ENCODE measurements at regions not wholly inside any gene's neighbourhood (a gene's known extent, or its start where the extent isn't known, plus 50 kb on each side); places are given as distances from the start of the nearest gene placed in this dataset.

DNA sequence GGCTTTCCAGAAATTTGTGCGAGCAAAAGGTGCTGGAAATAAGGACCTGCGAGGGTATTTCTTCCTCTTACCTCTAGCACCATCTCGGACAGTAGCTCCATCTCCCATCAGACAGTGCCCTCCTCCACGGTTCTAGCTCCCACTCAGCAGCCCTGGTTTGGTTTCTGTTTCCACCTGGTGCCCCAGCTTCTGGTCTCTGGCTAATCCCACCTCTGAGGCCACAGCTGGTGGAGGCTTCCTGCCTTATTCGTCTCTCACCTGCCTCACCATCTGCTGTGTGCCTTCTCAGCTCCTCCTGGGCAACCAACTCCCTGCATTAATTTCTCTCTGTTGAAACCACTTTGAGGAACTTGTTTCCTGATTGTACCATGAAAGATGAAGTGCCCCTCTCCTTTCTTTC lies 162.4 kb upstream of the CDYL start:
- DNase-seq, result no peak

DNA sequence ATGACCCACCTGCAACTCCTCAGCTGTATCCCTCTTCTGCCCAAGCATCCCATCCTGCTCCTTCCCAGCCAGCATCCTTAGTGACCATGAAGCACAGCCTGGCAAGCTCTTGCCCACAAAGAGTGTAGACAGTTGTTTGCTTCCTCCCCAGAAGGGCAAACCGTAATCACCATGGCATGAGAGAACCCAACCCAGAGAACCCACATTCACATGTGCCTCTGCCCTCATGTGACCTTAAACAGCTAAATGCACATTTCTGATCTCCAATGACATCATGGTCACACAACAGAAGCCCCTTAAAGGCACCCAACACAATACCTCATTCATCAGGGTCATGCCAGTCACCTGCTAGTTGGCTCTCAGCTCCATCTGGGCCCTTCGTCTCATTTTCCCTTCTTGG lies 162.8 kb upstream of the CDYL start:
- no peak for DNase-seq

GRCh38 chr6:4612636-4613171 lies 163.5 kb upstream of the CDYL start:
- DNase-seq, result no peak

GRCh38 chr6:4611429-4612129 lies 164.6 kb upstream of the CDYL start:
- no peak for DNase-seq

GRCh38 chr6:4610256-4610655 lies 165.9 kb upstream of the CDYL start:
- DNase-seq, result no peak

- no peak for DNase-seq
Measured at GRCh38 chr6:4608361-4609115, 167.7 kb upstream of the CDYL start.

DNA sequence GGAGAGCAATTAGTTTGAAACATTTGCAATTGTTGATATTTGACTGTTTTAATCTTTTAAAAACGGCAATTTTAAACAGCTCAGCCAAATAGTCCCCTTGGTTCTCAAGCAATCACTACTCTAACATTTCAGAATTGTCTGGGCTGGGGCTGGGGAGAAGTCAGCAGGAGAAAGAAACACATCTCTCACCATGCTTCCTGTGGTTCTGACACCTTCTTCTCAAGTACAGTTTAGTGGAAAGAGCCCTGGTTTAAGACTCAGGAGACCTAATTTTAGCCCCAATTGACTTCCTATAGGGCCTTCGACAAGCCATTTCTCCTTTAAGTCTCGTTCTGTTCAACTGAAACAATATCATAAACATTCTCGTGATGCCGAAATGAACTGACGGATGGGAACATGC lies 168.4 kb upstream of the CDYL start:
- DNase-seq, result peak; percentile 29

GRCh38 chr6:4606821-4607704 lies 169.1 kb upstream of the CDYL start:
- no peak for DNase-seq

DNA sequence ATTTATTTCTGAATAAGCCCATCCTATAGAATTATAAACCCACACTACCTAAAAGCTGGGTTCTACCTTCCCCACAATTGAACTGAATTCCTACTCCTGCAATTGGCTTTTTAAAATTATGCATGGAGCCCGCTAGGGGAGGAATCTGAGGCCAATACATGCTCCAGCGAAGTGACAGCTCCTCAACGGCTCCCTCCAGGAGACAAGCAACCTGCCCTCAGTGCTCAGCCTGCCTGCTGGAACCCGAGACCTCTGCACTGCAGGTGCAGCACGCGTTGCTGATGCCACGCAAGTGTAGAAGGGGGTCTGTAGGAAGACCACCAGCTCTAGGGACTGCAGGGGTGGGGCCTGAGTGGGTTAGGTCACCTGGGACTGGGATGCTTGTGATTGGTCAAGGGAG lies 170.2 kb upstream of the CDYL start:
- DNase-seq, result no peak

- no peak for DNase-seq
Measured at GRCh38 chr6:4603856-4604369, 172.3 kb upstream of the CDYL start.

DNA sequence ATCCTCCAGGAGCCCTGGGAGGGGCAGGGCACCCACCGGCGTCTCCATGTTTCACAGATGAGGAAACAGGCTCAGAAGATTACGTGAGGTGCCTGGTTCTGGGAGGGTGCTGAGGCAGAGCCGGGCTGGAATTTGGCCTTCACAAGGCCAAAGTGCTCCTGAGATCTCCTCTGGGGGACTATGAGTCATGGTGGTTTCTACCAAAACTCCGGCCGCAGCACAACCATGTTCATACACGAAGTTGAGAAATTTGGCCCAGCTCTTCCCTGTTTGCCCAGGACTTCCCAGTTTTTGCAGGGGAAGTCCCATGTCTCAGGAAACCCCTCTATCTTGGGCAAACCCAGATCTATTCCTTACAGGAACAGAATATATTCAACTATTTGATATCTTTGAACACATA lies 172.9 kb upstream of the CDYL start:
- no peak for DNase-seq

GRCh38 chr6:4599924-4600323 lies 176.3 kb upstream of the CDYL start:
- no peak for DNase-seq

DNA sequence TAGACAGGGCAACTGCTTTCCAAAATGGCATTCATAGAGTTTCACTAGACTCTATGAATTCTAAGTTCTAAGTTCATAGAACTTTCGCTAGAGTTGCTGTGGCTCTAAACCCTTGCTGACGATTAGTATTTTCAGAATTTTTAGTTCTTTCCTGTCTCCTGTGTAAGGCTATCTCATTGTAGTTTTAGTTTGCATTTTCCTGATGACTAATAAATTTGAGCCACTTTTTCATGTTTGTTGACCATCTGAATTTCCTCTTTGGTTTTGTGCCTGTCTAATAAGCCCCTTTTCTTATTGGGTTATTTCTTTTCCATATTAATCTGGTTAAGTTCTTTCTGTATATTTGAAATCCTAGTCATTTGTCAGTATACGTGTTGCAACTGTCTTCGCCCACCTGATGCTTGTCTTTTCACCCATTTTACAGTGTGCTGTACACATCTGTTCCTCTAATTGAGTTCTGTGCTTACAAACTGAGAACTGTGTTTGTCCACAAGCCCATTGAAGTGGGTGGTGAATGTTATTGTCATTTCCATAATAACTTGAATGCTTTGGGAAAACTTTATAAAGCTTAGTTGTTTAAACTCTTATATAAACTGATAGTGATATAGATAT lies 177.7 kb upstream of the CDYL start:
- DNase-seq, result no peak

DNA sequence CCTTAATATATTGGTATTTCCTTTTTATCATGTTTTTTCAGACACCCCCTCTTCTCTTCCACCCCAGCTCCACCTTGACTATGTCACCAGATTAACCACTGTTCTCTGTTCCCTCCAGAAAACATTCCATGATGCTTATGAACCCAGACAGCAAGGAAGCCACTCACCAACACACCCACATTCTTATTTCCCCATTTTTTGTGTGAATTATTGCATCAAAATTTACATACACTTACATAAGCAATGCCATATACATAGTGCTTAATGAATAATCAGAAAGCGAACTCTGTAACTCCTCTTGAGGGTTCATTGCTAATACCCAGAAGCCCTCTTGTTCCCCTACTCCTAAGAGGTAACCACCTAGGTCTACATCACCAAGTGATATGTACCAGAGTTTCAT lies 182.3 kb upstream of the CDYL start:
- no peak for DNase-seq

GRCh38 chr6:4592026-4592425 lies 184.2 kb upstream of the CDYL start:
- no peak for DNase-seq

DNA sequence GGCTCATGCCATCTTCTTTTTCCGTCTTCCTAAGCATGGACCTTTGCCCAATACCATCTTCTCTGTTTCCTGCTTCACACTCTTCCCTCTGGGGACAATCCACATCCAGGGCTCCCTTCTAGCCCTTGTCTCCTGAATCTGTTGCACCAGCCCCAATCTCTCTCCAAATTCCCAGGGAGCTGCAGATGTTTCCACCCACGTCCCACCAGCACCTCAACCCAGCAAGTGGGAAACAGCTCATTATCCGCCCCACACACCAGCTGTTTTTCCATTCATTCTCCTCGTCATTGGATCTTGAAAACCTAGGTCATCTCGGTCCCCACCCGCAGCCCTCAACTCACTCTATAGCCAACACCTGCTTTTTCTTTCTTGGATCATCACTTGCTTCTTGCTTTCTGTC lies 185.0 kb upstream of the CDYL start:
- no peak for DNase-seq

DNA sequence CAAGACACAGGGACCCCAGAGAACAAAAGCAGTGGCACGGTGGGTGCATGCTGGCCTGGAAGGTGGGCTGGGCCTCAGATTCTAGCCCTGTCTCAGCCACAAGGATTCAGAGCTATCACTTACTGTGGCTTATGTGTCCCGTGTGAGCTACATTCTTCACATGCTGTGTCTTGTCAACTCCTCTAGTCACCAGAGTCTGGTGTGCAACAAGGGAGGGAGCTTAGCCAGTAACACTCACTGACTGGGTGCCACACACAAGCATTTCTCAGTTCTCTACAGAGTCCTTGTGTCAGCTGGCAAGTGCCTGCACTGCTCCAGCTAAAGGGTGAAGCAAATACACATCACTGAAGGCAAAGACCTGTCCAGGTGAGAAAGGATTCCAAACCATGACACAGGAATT lies 186.9 kb upstream of the CDYL start:
- no peak for DNase-seq

DNA sequence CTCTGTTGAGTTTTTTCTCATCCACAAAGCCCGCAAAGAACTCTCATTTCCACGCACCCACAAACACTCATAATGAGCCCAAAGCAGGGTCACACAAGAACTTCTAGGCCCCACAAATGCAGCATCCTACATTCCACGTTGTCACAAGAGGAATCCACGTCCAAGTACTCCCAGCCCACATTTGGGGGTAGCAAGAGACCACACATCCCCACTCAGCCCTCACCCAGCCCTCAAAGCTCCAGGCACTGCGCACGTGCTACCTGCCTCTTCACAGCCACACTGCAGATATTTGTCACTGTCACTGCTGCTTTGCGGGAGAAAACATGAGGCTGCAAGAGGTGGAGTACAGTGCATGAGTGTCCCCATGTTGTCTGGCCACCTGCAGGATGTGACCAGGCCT lies 187.6 kb upstream of the CDYL start:
- DNase-seq, result no peak

DNA sequence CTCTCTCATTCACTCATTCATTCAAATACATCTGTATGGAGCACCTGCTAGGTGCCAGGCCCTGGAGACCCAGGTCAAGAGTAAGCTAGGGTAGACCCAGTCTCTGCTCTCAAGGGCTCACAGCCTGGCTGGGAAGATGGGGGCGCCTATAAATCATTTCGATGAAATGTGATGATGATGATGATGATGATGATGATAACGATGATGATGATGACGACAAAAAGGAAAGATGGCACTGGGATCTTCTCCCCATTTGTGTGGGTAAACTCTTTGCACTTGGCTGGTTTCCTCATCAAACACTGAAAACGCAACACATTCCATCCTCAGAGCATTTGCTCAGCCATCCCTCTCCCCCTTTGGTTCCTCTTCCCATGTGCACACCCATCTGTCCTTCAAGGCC lies 188.0 kb upstream of the CDYL start:
- no peak for DNase-seq

- DNase-seq, result no peak
Measured at GRCh38 chr6:4587171-4587570, 189.0 kb upstream of the CDYL start.

GRCh38 chr6:4586469-4586859 lies 189.7 kb upstream of the CDYL start:
- DNase-seq, result no peak

GRCh38 chr6:4585682-4586468 lies 190.3 kb upstream of the CDYL start:
- no peak for DNase-seq
